H9 (cell line): ENCODE measurements at regions not wholly inside any gene's neighbourhood (a gene's known extent, or its start where the extent isn't known, plus 50 kb on each side); places are given as distances from the start of the nearest gene placed in this dataset.

ENCODE experiments used
- DNase-seq: peaks from one replicate; pipeline ENCODE4 v3.0.0-alpha.2; 2017
- H2AFZ ChIP-seq: one replicate; pipeline ENCODE4 v1.6.1; 2013; ENCODE audit warnings: mild to moderate bottlenecking, low read length, control low read depth, moderate library complexity
- H2AK5ac ChIP-seq: 2 replicates; pipeline ENCODE4 v1.6.1; 2013; ENCODE audit warnings: low read length, control low read depth, mixed read lengths; ENCODE audit not compliant: insufficient read length
- H2BK120ac ChIP-seq: one replicate; pipeline ENCODE4 v1.6.1; 2013; ENCODE audit warnings: low read depth, mild to moderate bottlenecking, low read length, control low read depth, inconsistent platforms; ENCODE audit not compliant: poor library complexity, severe bottlenecking
- H2BK12ac ChIP-seq: 2 replicates; pipeline ENCODE4 v1.6.1; 2013; ENCODE audit warnings: low read length, control low read depth, mixed read lengths, low read depth; ENCODE audit not compliant: insufficient read length
- H2BK15ac ChIP-seq: 2 replicates; pipeline ENCODE4 v1.6.1; 2013; ENCODE audit warnings: low read depth, low read length, control low read depth
- H2BK20ac ChIP-seq: one replicate; pipeline ENCODE4 v1.6.1; 2013; ENCODE audit warnings: low read depth, mild to moderate bottlenecking, low read length, control low read depth, inconsistent platforms; ENCODE audit not compliant: poor library complexity, severe bottlenecking
- H2BK5ac ChIP-seq: 2 replicates; pipeline ENCODE4 v1.6.1; 2013; ENCODE audit warnings: low read length, control low read depth, mixed read lengths; ENCODE audit not compliant: insufficient read length
- H3K14ac ChIP-seq: 2 replicates; pipeline ENCODE4 v1.6.1; 2013; ENCODE audit warnings: low read length, control low read depth; ENCODE audit not compliant: insufficient read depth
- H3K18ac ChIP-seq: 2 replicates; pipeline ENCODE4 v1.6.1; 2013; ENCODE audit warnings: low read depth, mild to moderate bottlenecking, mixed read lengths, low read length, control low read depth; ENCODE audit not compliant: insufficient read length
- H3K23ac ChIP-seq: 2 replicates; pipeline ENCODE4 v1.6.1; 2013; ENCODE audit warnings: low read length, control low read depth, mixed read lengths, low read depth; ENCODE audit not compliant: insufficient read length
- H3K23me2 ChIP-seq: 2 replicates; pipeline ENCODE4 v1.6.1; 2013; ENCODE audit warnings: low read depth, mild to moderate bottlenecking, mixed read lengths, low read length, control low read depth; ENCODE audit not compliant: insufficient read length, poor library complexity, severe bottlenecking
- H3K27ac ChIP-seq: 2 replicates; pipeline ENCODE4 v1.5.1; 2013; ENCODE audit warnings: low read length, control low read depth, mixed read lengths, low read depth; ENCODE audit not compliant: insufficient read length
- H3K27me3 ChIP-seq: 2 replicates; pipeline ENCODE4 v1.6.1; 2013; ENCODE audit warnings: low read length, control low read depth, inconsistent platforms; ENCODE audit not compliant: insufficient read depth
- H3K4ac ChIP-seq: 2 replicates; pipeline ENCODE4 v1.6.1; 2013; ENCODE audit warnings: low read depth, mild to moderate bottlenecking, control low read depth, inconsistent platforms, low read length, moderate library complexity
- H3K4me1 ChIP-seq: 2 replicates; pipeline ENCODE4 v1.6.1; 2013; ENCODE audit warnings: low read length, control low read depth, inconsistent platforms; ENCODE audit not compliant: insufficient read depth
- H3K4me2 ChIP-seq: 2 replicates; pipeline ENCODE4 v1.6.1; 2013; ENCODE audit warnings: low read length, control low read depth, mixed read lengths; ENCODE audit not compliant: insufficient read length, insufficient read depth
- H3K56ac ChIP-seq: 2 replicates; pipeline ENCODE4 v1.6.1; 2013; ENCODE audit warnings: low read depth, mild to moderate bottlenecking, mixed read lengths, low read length, control low read depth; ENCODE audit not compliant: insufficient read length
- H3K79me1 ChIP-seq: 2 replicates; pipeline ENCODE4 v1.6.1; 2013; ENCODE audit warnings: low read depth, mild to moderate bottlenecking, moderate library complexity, low read length, control low read depth, inconsistent platforms; ENCODE audit not compliant: insufficient read depth, poor library complexity, severe bottlenecking
- H3K79me2 ChIP-seq: 2 replicates; pipeline ENCODE4 v1.6.1; 2013; ENCODE audit warnings: low read length, control low read depth, inconsistent platforms; ENCODE audit not compliant: insufficient read depth
- H3K9ac ChIP-seq: 2 replicates; pipeline ENCODE4 v1.6.1; 2013; ENCODE audit warnings: low read length, control low read depth, mixed read lengths; ENCODE audit not compliant: insufficient read length; ENCODE audit errors: extremely low read depth
- H3K9me3 ChIP-seq: one replicate; pipeline ENCODE4 v1.6.1; 2013; ENCODE audit warnings: low read depth, low read length, inconsistent platforms; ENCODE audit not compliant: control insufficient read depth
- H3T11ph ChIP-seq: one replicate; pipeline ENCODE4 v1.6.1; 2013; ENCODE audit warnings: mild to moderate bottlenecking, low read length, control low read depth, inconsistent platforms
- H4K20me1 ChIP-seq: one replicate; pipeline ENCODE4 v1.6.1; 2013; ENCODE audit not compliant: control insufficient read depth, insufficient read length, insufficient read depth
- H4K5ac ChIP-seq: 2 replicates; pipeline ENCODE4 v1.6.1; 2013; ENCODE audit warnings: low read depth, mild to moderate bottlenecking, mixed read lengths, low read length, control low read depth; ENCODE audit not compliant: insufficient read length
- H4K8ac ChIP-seq: replicated peaks from 2 replicates; pipeline ENCODE4 v1.6.1; 2013; ENCODE audit warnings: low read length, control low read depth, mixed read lengths, low read depth; ENCODE audit not compliant: insufficient read length
- H4K91ac ChIP-seq: 2 replicates; pipeline ENCODE4 v1.6.1; 2013; ENCODE audit warnings: low read depth, mild to moderate bottlenecking, moderate library complexity, mixed read lengths, low read length, control low read depth; ENCODE audit not compliant: insufficient read length
- H3K27ac Mint-ChIP-seq, 3 experiments: 2 replicates in 2 of 3; 3 replicates in 1 of 3; pipeline ENCODE4 v1.8.0; 2020 to 2021; ENCODE audit warnings: mixed read lengths in 3 of 3, mild to moderate bottlenecking in 1 of 3, moderate library complexity in 1 of 3
- H3K27me3 Mint-ChIP-seq: 2 replicates; pipeline ENCODE4 v1.8.0; 2021; ENCODE audit warnings: low read depth, mild to moderate bottlenecking, moderate library complexity, mixed read lengths
- H3K36me3 Mint-ChIP-seq, 3 experiments: 2 replicates in 2 of 3; 3 replicates in 1 of 3; pipeline ENCODE4 v1.8.0; 2020 to 2021; ENCODE audit warnings: low read depth in 3 of 3, mixed read lengths in 3 of 3; ENCODE audit not compliant: insufficient read depth in 1 of 3
- H3K4me1 Mint-ChIP-seq, 2 experiments: 2 replicates each; pipeline ENCODE4 v1.8.0; 2020; ENCODE audit warnings: mixed read lengths in 2 of 2
- H3K4me3 Mint-ChIP-seq, 2 experiments: 2 replicates in 1 of 2; 3 replicates in 1 of 2; pipeline ENCODE4 v1.8.0; 2020 to 2021; ENCODE audit warnings: mild to moderate bottlenecking in 2 of 2, mixed read lengths in 2 of 2, moderate library complexity in 1 of 2
- H3K9me3 Mint-ChIP-seq, 2 experiments: 2 replicates in 1 of 2; 3 replicates in 1 of 2; pipeline ENCODE4 v1.8.0; 2020; ENCODE audit warnings: mild to moderate bottlenecking in 2 of 2, mixed read lengths in 2 of 2, moderate library complexity in 1 of 2
- CTCF ChIP-seq: fragments of 200-600 bp; sonication (generic); conservative IDR thresholded peaks from 3 replicates; pipeline ENCODE4 v1.8.0; 2021; ENCODE audit warnings: antibody characterized with exemption, mild to moderate bottlenecking
- WGBS: extraction: QIAGEN DNeasy Blood & Tissue Kit; methylation state at CpG from one replicate; pipeline ENCODE4 v1.1.7; 2013; ENCODE audit warnings: missing lambda C conversion rate, low lambda C conversion rate, mixed read lengths; ENCODE audit not compliant: insufficient read length; ENCODE audit errors: extremely low coverage; 5-methylcytosine and 5-hydroxymethylcytosine counted together

- Mint-ChIP-seq H3K36me3 (no peaks in the 10 kb centered on the region), H3K4me1 (peaks cover 0 to 2% of the 10 kb centered on the region in 2 experiments; a peak in 1 of 4 replicates), H3K27ac (no peak overlapping the region), H3K4me3 (no peak overlapping the region), H3K9me3 (no peaks in the 10 kb centered on the region; a peak in 1 of 5 replicates), H3K27me3 (no peaks in the 10 kb centered on the region; the same call in 1 of the 2 replicates)
- Histone ChIP-seq H4K5ac (no peak overlapping the region), H4K20me1 (no peaks in the 10 kb centered on the region), H2AFZ (no peak overlapping the region), H2BK20ac (no peak overlapping the region), H2BK120ac (no peak overlapping the region), H2BK12ac (no peak overlapping the region), H3K18ac (no peak overlapping the region), H3T11ph (no peak overlapping the region), H2AK5ac (no peak overlapping the region), H3K9me3 (no peaks in the 10 kb centered on the region), H2BK15ac (no peak overlapping the region), H3K4ac (no peak overlapping the region), H3K79me2 (no peaks in the 10 kb centered on the region), H3K23ac (no peak overlapping the region), H3K23me2 (no peaks in the 10 kb centered on the region), H3K27ac (no peak overlapping the region), H4K8ac (no peak overlapping the region), H2BK5ac (no peak overlapping the region), H3K9ac (no peak overlapping the region), H3K79me1 (no peaks in the 10 kb centered on the region), H3K4me1 (no peaks in the 10 kb centered on the region), H4K91ac (no peak overlapping the region), H3K27me3 (no peaks in the 10 kb centered on the region), H3K56ac (no peak overlapping the region), H3K14ac (no peak overlapping the region), H3K4me2 (no peak overlapping the region)
- DNase-seq, result no peak
- TF ChIP-seq CTCF, result no peak
- no CpG with 5 or more reads among the region's 4 CpGs for WGBS
These were observed 246.9 kb upstream of the LRIG1 start for GRCh38 chr3:66747696-66748095.
